ENCODE measurements at regions not wholly inside any gene's neighbourhood (a gene's known extent, or its start where the extent isn't known, plus 50 kb on each side); places are given as distances from the start of the nearest gene placed in this dataset.
"Not testable (repeated sequence)": the region's sequence is repeated elsewhere in the genome, so short reads cannot be mapped to it uniquely, and the experiment has no call there.

- not testable (repeated sequence) for TF ChIP-seq RAD21 (IDR thresholded peaks at IDR 0.05; ENCODE audit: low read depth); CTCF (IDR thresholded peaks at IDR 0.05 in 2 of 3, conservative IDR thresholded peaks at IDR 0.05 in 1 of 3; ENCODE audit: borderline replicate concordance in 1 of 3, insufficient read depth in 1 of 3, low read depth in 2 of 3, low read length in 2 of 3); SP1 (IDR thresholded peaks at IDR 0.05; ENCODE audit: low read depth); POLR2AphosphoS5 (IDR thresholded peaks at IDR 0.05; ENCODE audit: low read depth, low read length); POLR2A (IDR thresholded peaks at IDR 0.05; ENCODE audit: borderline replicate concordance, extremely low read depth, insufficient read depth, insufficient read length); CBX3 (IDR thresholded peaks at IDR 0.05; ENCODE audit: low read depth); EZH2 (IDR thresholded peaks at IDR 0.05); ZFX (IDR thresholded peaks at IDR 0.05); EZH2phosphoT487 (IDR thresholded peaks at IDR 0.05; ENCODE audit: borderline replicate concordance); CEBPB (IDR thresholded peaks at IDR 0.05; ENCODE audit: low read depth); EGR1 (IDR thresholded peaks at IDR 0.05; ENCODE audit: low read depth); ZNF274 (IDR thresholded peaks at IDR 0.05; ENCODE audit: low read depth, low read length)
Measured at GRCh38 chr2:111570300-111571114, 313.5 kb downstream of the ANAPC1 start.

Data from HCT116 (cell line).